Activated CD4-positive, alpha-beta memory T cell treated with anti-CD3 and anti-CD28 coated beads for 36 hours (primary cell): ENCODE measurements at regions not wholly inside any gene's neighbourhood (a gene's known extent, or its start where the extent isn't known, plus 50 kb on each side); places are given as distances from the start of the nearest gene placed in this dataset.

Experiments used
- CTCF ChIA-PET: fragments of 350-600 bp; sonication (Branson Sonifier 250); formaldehyde crosslinking; loops from one replicate; lab custom pipeline; 2021; ENCODE audit warnings: antibody characterized with exemption, inconsistent platforms; lab: Charles Lee
- POLR2A ChIA-PET: fragments of 350-600 bp; sonication (Branson Sonifier 250); formaldehyde crosslinking; loops from one replicate; lab custom pipeline; 2021; ENCODE audit warnings: antibody characterized with exemption; lab: Charles Lee
- DNase-seq: peaks from one replicate; pipeline ENCODE4 v3.0.0-alpha.2; 2020
- H3K27ac Mint-ChIP-seq: one replicate; pipeline ENCODE4 v1.8.0; 2021; ENCODE audit warnings: mixed read lengths
- H3K27me3 Mint-ChIP-seq: one replicate; pipeline ENCODE4 v1.8.0; 2021; ENCODE audit warnings: mixed read lengths
- H3K36me3 Mint-ChIP-seq: one replicate; pipeline ENCODE4 v1.8.0; 2021; ENCODE audit warnings: mixed read lengths
- H3K4me1 Mint-ChIP-seq: one replicate; pipeline ENCODE4 v1.8.0; 2021; ENCODE audit warnings: low read depth, mixed read lengths
- H3K4me3 Mint-ChIP-seq: one replicate; pipeline ENCODE4 v1.8.0; 2021; ENCODE audit warnings: mild to moderate bottlenecking, mixed read lengths
- H3K9me3 Mint-ChIP-seq: one replicate; pipeline ENCODE4 v1.8.0; 2021; ENCODE audit warnings: mixed read lengths
- intact Hi-C: fragments of 100-400 bp; cut with micrococcal nuclease; formaldehyde crosslinking; loops from one replicate; pipeline ENCODE4 v1.15.1; 2023

DNA sequence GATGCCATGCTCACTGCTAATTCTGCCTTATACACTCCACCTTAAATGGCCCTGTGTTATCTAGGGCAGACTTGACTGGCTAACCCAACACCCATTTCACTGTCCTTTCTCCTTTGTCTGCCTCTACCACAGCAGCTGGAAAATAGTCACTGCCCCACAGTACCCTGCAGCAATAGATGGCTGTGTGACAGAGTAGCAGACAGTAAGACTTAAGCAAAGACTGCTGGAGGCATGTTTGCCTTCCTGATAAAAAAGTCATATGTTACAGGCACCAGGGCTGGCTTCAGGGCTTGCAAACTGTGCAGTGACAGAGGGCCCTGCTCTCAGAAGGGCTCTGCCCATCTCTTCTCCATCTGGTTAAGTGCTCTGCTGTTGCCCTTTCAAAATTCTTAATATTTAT lies 332.6 kb upstream of the GHITM start:
- ChIA-PET POLR2A (no interaction called here), CTCF (no interaction called here)
- H3K27ac Mint-ChIP-seq = no peak overlapping the region
- no peaks in the 10 kb centered on the region for H3K4me1 Mint-ChIP-seq
- intact Hi-C loops = no loop called here
- H3K9me3 Mint-ChIP-seq = peaks cover 3% of the 10 kb centered on the region
- H3K36me3 Mint-ChIP-seq = no peaks in the 10 kb centered on the region
- H3K27me3 Mint-ChIP-seq = no peaks in the 10 kb centered on the region
- H3K4me3 Mint-ChIP-seq = no peak overlapping the region
- DNase-seq = no peak

- H3K9me3 Mint-ChIP-seq = no peaks in the 10 kb centered on the region
- DNase-seq = no peak
- POLR2A ChIA-PET = no interaction called here
Observed at GRCh38 chr10:83809001-83809400, 330.3 kb upstream of the GHITM start.

GRCh38 chr10:83816942-83817341 lies 322.4 kb upstream of the GHITM start:
- intact Hi-C loops = no loop called here
- no peak for DNase-seq
- Mint-ChIP-seq H3K27ac (no peak overlapping the region), H3K36me3 (no peaks in the 10 kb centered on the region), H3K9me3 (no peaks in the 10 kb centered on the region), H3K4me1 (no peaks in the 10 kb centered on the region), H3K4me3 (no peak overlapping the region), H3K27me3 (no peaks in the 10 kb centered on the region)
- POLR2A ChIA-PET = no interaction called here
- CTCF ChIA-PET = no interaction called here

More at GRCh38 chr10:83809001-83809400, 330.3 kb upstream of the GHITM start:
- no peaks in the 10 kb centered on the region for H3K27me3 Mint-ChIP-seq
- CTCF ChIA-PET = no interaction called here
- intact Hi-C loops = no loop called here
- no peaks in the 10 kb centered on the region for H3K4me1 Mint-ChIP-seq
- no peak overlapping the region for H3K27ac Mint-ChIP-seq
- no peak overlapping the region for H3K4me3 Mint-ChIP-seq
- no peaks in the 10 kb centered on the region for H3K36me3 Mint-ChIP-seq

- no peak overlapping the region for H3K4me3 Mint-ChIP-seq
- no peak overlapping the region for H3K27ac Mint-ChIP-seq
- H3K4me1 Mint-ChIP-seq = no peaks in the 10 kb centered on the region
- no peaks in the 10 kb centered on the region for H3K9me3 Mint-ChIP-seq
- POLR2A ChIA-PET = no interaction called here
- intact Hi-C loops = no loop called here
- no peaks in the 10 kb centered on the region for H3K36me3 Mint-ChIP-seq
- CTCF ChIA-PET = no interaction called here
- DNase-seq = no peak
- H3K27me3 Mint-ChIP-seq = no peaks in the 10 kb centered on the region
Observed at GRCh38 chr10:83817797-83818196, 321.5 kb upstream of the GHITM start.

DNA sequence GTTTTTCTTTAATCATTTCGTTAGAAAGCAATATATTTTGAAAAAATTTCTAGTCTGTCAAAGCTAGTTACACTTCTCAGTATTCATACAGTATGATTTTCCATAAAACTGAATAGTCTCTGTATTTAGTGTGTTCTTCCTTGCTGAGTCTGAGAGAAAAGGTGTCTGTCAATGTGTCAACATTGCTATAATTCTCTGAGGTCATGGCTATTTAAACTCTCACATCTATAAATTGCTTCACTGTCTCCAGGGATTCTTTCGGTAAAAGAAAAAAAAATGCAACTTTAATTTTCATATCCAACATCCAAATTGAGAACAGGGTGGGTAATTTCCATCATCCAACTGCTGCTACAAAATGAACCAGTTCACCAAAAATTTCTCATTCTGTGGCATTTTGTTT lies 319.7 kb upstream of the GHITM start:
- ChIA-PET POLR2A (no interaction called here), CTCF (no interaction called here)
- intact Hi-C loops = no loop called here
- Mint-ChIP-seq H3K36me3 (no peaks in the 10 kb centered on the region), H3K27me3 (no peaks in the 10 kb centered on the region), H3K27ac (no peak overlapping the region), H3K4me3 (no peak overlapping the region), H3K4me1 (no peaks in the 10 kb centered on the region), H3K9me3 (no peaks in the 10 kb centered on the region)
- DNase-seq = no peak

GRCh38 chr10:83820033-83820432 lies 319.3 kb upstream of the GHITM start:
- H3K9me3 Mint-ChIP-seq = no peaks in the 10 kb centered on the region
- H3K36me3 Mint-ChIP-seq = no peaks in the 10 kb centered on the region
- H3K27me3 Mint-ChIP-seq = no peaks in the 10 kb centered on the region
- intact Hi-C loops = no loop called here
- no peak overlapping the region for H3K27ac Mint-ChIP-seq
- DNase-seq = no peak
- no peak overlapping the region for H3K4me3 Mint-ChIP-seq
- no peaks in the 10 kb centered on the region for H3K4me1 Mint-ChIP-seq
- CTCF ChIA-PET = no interaction called here
- POLR2A ChIA-PET = no interaction called here

DNA sequence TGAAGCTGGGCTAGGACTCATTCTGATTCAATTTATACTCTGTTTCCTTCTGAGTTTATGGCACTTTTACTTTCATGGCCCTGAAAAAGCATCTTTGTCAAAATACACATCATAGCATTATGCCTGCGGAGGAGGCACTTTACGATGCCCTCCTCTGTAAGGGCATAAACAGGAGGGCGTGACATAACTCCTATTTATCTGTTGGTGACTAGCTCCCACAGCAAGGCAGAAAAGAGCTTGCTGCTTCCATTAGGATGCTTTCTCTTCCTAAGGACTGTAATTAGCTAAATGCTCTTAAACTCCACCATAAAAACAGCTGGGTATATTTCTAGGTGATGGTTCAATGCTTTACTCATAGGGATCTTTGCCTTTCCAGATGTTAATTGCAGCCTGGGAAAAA lies 315.2 kb upstream of the GHITM start:
- Mint-ChIP-seq H3K9me3 (no peaks in the 10 kb centered on the region), H3K4me1 (no peaks in the 10 kb centered on the region), H3K27me3 (no peaks in the 10 kb centered on the region), H3K36me3 (no peaks in the 10 kb centered on the region), H3K27ac (no peak overlapping the region), H3K4me3 (no peak overlapping the region)
- POLR2A ChIA-PET = no interaction called here
- no peak for DNase-seq
- intact Hi-C loops = no loop called here
- CTCF ChIA-PET = interaction anchor here (0.7 kb wide), 1 partner anchor 52 kb away, joined by 6 read pairs; no protein-coding TSS in a partner anchor

- Mint-ChIP-seq H3K27me3 (no peaks in the 10 kb centered on the region), H3K4me1 (no peaks in the 10 kb centered on the region), H3K36me3 (no peaks in the 10 kb centered on the region), H3K27ac (no peak overlapping the region), H3K9me3 (peaks cover 6% of the 10 kb centered on the region), H3K4me3 (no peak overlapping the region)
- intact Hi-C loops = no loop called here
- POLR2A ChIA-PET = no interaction called here
- DNase-seq = no peak
- CTCF ChIA-PET = no interaction called here
Observed at GRCh38 chr10:83834096-83834495, 305.2 kb upstream of the GHITM start.

- Mint-ChIP-seq H3K4me3 (no peak overlapping the region), H3K9me3 (no peaks in the 10 kb centered on the region), H3K27me3 (no peaks in the 10 kb centered on the region), H3K4me1 (no peaks in the 10 kb centered on the region), H3K36me3 (no peaks in the 10 kb centered on the region), H3K27ac (no peak overlapping the region)
- no peak for DNase-seq
- intact Hi-C loops = no loop called here
- POLR2A ChIA-PET = no interaction called here
- CTCF ChIA-PET = no interaction called here
Observed at GRCh38 chr10:83835945-83836745, 303.2 kb upstream of the GHITM start.

- intact Hi-C loops = no loop called here
- CTCF ChIA-PET = no interaction called here
Observed at GRCh38 chr10:83848677-83849076, 290.6 kb upstream of the GHITM start.

DNA sequence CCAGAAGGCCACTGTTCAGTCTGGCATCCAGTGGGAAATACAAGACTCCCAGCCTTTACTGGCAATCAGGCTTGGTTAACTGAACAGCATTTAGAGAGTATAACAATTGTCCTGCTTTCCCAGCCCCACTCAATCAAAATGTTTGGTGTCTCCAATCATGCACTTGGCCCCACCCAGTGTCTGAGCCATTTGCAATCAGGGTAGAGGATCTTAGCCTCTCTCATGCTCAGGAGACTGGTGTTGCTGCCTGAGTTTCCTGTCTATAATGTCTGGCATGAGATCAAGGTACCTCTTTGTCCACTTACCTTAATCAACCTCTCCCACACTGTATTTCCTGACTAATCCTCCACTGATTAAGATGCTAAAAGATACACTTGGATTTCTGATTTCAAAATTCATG lies 290.2 kb upstream of the GHITM start:
- Mint-ChIP-seq H3K4me3 (no peak overlapping the region), H3K4me1 (no peaks in the 10 kb centered on the region), H3K9me3 (no peaks in the 10 kb centered on the region), H3K36me3 (no peaks in the 10 kb centered on the region), H3K27ac (no peak overlapping the region), H3K27me3 (no peaks in the 10 kb centered on the region)
- CTCF ChIA-PET = no interaction called here
- DNase-seq = no peak
- intact Hi-C loops = no loop called here
- POLR2A ChIA-PET = no interaction called here

More at GRCh38 chr10:83848677-83849076, 290.6 kb upstream of the GHITM start:
- Mint-ChIP-seq H3K4me1 (no peaks in the 10 kb centered on the region), H3K9me3 (no peaks in the 10 kb centered on the region), H3K27me3 (no peaks in the 10 kb centered on the region), H3K27ac (no peak overlapping the region), H3K4me3 (no peak overlapping the region), H3K36me3 (no peaks in the 10 kb centered on the region)
- POLR2A ChIA-PET = no interaction called here
- DNase-seq = no peak

- no peak for DNase-seq
- H3K36me3 Mint-ChIP-seq = no peaks in the 10 kb centered on the region
- H3K9me3 Mint-ChIP-seq = no peaks in the 10 kb centered on the region
- no peaks in the 10 kb centered on the region for H3K4me1 Mint-ChIP-seq
- ChIA-PET POLR2A (no interaction called here), CTCF (no interaction called here)
- H3K27ac Mint-ChIP-seq = no peak overlapping the region
- intact Hi-C loops = no loop called here
- H3K27me3 Mint-ChIP-seq = no peaks in the 10 kb centered on the region
- H3K4me3 Mint-ChIP-seq = no peak overlapping the region
Observed at GRCh38 chr10:83852146-83852545, 287.2 kb upstream of the GHITM start.

DNA sequence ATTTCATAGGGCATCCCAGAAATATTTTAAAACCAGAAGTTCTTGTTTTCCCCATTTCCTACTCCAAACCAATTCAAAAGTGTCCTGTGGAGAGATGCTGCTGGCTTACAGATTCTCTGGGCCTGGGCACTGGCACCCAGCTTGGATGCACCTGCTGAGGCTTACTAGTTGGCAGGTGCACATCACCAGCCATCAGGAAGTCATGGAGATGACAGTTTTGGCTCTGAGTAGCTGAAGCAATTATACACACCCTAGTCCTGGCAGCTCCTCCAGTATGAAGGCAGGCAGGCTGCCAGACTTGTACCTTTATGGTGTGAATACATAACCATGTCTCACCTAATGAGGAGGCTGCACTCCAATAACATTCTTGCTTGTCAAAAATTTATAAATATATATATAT lies 276.6 kb upstream of the GHITM start:
- no peaks in the 10 kb centered on the region for H3K4me1 Mint-ChIP-seq
- ChIA-PET CTCF (interaction anchor here (2.2 kb wide), 1 partner anchor 8 kb away, joined by 7 read pairs; no protein-coding TSS in a partner anchor), POLR2A (no interaction called here)
- no peak for DNase-seq
- H3K4me3 Mint-ChIP-seq = no peak overlapping the region
- H3K36me3 Mint-ChIP-seq = no peaks in the 10 kb centered on the region
- intact Hi-C loops = no loop called here
- H3K9me3 Mint-ChIP-seq = no peaks in the 10 kb centered on the region
- H3K27me3 Mint-ChIP-seq = peaks cover 1% of the 10 kb centered on the region
- H3K27ac Mint-ChIP-seq = no peak overlapping the region
